Nephron (organoid): ENCODE measurements at regions not wholly inside any gene's neighbourhood (a gene's known extent, or its start where the extent isn't known, plus 50 kb on each side); places are given as distances from the start of the nearest gene placed in this dataset.

Experiments used
- H3K27ac Mint-ChIP-seq, 3 experiments: 2 replicates each; pipeline ENCODE4 v1.8.0; 2020; ENCODE audit warnings: mixed read lengths in 3 of 3, mild to moderate bottlenecking in 2 of 3, moderate library complexity in 1 of 3
- H3K27me3 Mint-ChIP-seq: 2 replicates; pipeline ENCODE4 v1.8.0; 2021; ENCODE audit warnings: low read depth, mild to moderate bottlenecking, moderate library complexity, mixed read lengths
- H3K36me3 Mint-ChIP-seq: 2 replicates; pipeline ENCODE4 v1.8.0; 2020; ENCODE audit warnings: low read depth, mixed read lengths
- H3K4me1 Mint-ChIP-seq: 2 replicates; pipeline ENCODE4 v1.8.0; 2020; ENCODE audit warnings: mixed read lengths
- H3K4me3 Mint-ChIP-seq, 3 experiments: 2 replicates each; pipeline ENCODE4 v1.8.0; 2020; ENCODE audit warnings: mild to moderate bottlenecking in 3 of 3, mixed read lengths in 3 of 3, moderate library complexity in 2 of 3
- H3K9me3 Mint-ChIP-seq: 2 replicates; pipeline ENCODE4 v1.8.0; 2020; ENCODE audit warnings: mixed read lengths
- CTCF ChIP-seq, 3 experiments: fragments of 200-600 bp; sonication (generic); IDR thresholded peaks; one replicate each; pipeline ENCODE4 v1.5.0; 2021; ENCODE audit warnings: antibody characterized with exemption in 3 of 3; ENCODE audit not compliant: unreplicated experiment in 3 of 3

- Mint-ChIP-seq H3K4me1 (peaks cover 4% of the 10 kb centered on the region), H3K27me3 (peaks cover 7% of the 10 kb centered on the region), H3K9me3 (no peaks in the 10 kb centered on the region), H3K27ac (no peak overlapping the region), H3K4me3 (no peak overlapping the region), H3K36me3 (no peaks in the 10 kb centered on the region)
- TF ChIP-seq CTCF (IDR thresholded peaks at IDR 0.05; ENCODE audit: unreplicated experiment in 3 of 3): no peak
These were observed 125.1 kb downstream of the MED10 start for GRCh38 chr5:6253281-6253680.

GRCh38 chr5:6252581-6252980 is 125.8 kb downstream of the MED10 start:
- H3K4me1 Mint-ChIP-seq: peaks cover 4% of the 10 kb centered on the region
- no peak for TF ChIP-seq CTCF (IDR thresholded peaks at IDR 0.05; ENCODE audit: unreplicated experiment in 3 of 3)
- H3K27me3 Mint-ChIP-seq: peaks cover 5% of the 10 kb centered on the region

GRCh38 chr5:6251565-6252102 is 126.7 kb downstream of the MED10 start:
- H3K36me3 Mint-ChIP-seq: no peaks in the 10 kb centered on the region
- H3K4me3 Mint-ChIP-seq: no peak overlapping the region
- H3K27ac Mint-ChIP-seq: no peak overlapping the region

More at GRCh38 chr5:6252581-6252980, 125.8 kb downstream of the MED10 start:
- no peaks in the 10 kb centered on the region for H3K36me3 Mint-ChIP-seq
- H3K27ac Mint-ChIP-seq: no peak overlapping the region
- no peaks in the 10 kb centered on the region for H3K9me3 Mint-ChIP-seq
- no peak overlapping the region for H3K4me3 Mint-ChIP-seq

GRCh38 chr5:6250121-6250520 is 128.2 kb downstream of the MED10 start:
- TF ChIP-seq CTCF (IDR thresholded peaks at IDR 0.05; ENCODE audit: unreplicated experiment in 3 of 3): no peak
- no peak overlapping the region for H3K27ac Mint-ChIP-seq
- H3K27me3 Mint-ChIP-seq: peaks cover 5% of the 10 kb centered on the region
- no peaks in the 10 kb centered on the region for H3K9me3 Mint-ChIP-seq
- no peak overlapping the region for H3K4me3 Mint-ChIP-seq
- no peaks in the 10 kb centered on the region for H3K36me3 Mint-ChIP-seq
- peaks cover 4% of the 10 kb centered on the region for H3K4me1 Mint-ChIP-seq

More at GRCh38 chr5:6251565-6252102, 126.7 kb downstream of the MED10 start:
- no peak for TF ChIP-seq CTCF (IDR thresholded peaks at IDR 0.05; ENCODE audit: unreplicated experiment in 3 of 3)
- Mint-ChIP-seq H3K27me3 (peaks cover 5% of the 10 kb centered on the region), H3K4me1 (peaks cover 4% of the 10 kb centered on the region), H3K9me3 (no peaks in the 10 kb centered on the region)

- Mint-ChIP-seq H3K27me3 (peaks cover 10% of the 10 kb centered on the region), H3K27ac (no peak overlapping the region), H3K4me3 (no peak overlapping the region), H3K36me3 (no peaks in the 10 kb centered on the region), H3K4me1 (no peaks in the 10 kb centered on the region), H3K9me3 (no peaks in the 10 kb centered on the region)
- no peak for TF ChIP-seq CTCF (IDR thresholded peaks at IDR 0.05; ENCODE audit: unreplicated experiment in 3 of 3)
These were observed 130.2 kb downstream of the MED10 start for GRCh38 chr5:6248132-6248531.

GRCh38 chr5:6246820-6247437 is 131.4 kb downstream of the MED10 start:
- peaks cover 10% of the 10 kb centered on the region for H3K27me3 Mint-ChIP-seq
- H3K27ac Mint-ChIP-seq: no peak overlapping the region
- no peaks in the 10 kb centered on the region for H3K4me1 Mint-ChIP-seq
- no peak overlapping the region for H3K4me3 Mint-ChIP-seq
- no peak for TF ChIP-seq CTCF (IDR thresholded peaks at IDR 0.05; ENCODE audit: unreplicated experiment in 3 of 3)
- no peaks in the 10 kb centered on the region for H3K9me3 Mint-ChIP-seq
- H3K36me3 Mint-ChIP-seq: no peaks in the 10 kb centered on the region
